ENCODE measurements at regions not wholly inside any gene's neighbourhood (a gene's known extent, or its start where the extent isn't known, plus 50 kb on each side); places are given as distances from the start of the nearest gene placed in this dataset.

DNA sequence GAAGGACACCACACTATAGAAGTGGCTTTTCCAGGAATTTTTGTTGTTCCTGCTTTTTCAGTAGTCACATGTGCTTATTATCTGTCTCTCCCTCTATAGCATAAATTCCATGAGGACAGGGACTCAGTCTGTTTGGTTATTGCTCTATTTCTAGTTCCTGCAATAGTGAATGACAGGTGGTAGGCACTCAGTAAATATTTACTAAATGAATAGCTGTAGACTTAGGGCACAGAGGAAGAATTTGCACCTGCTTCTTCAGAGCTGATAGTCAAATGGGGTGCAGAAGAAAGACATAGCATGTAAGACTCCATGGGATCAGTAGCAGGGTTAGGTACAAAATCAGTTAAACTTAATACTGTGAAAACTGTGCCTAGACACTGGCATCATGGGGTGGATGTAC, 580.2 kb downstream of the CCDC171 start:
- Histone ChIP-seq H3F3A (ENCODE audit: insufficient read depth, low read length) (no peaks in the 10 kb centered on the region), H3K79me2 (ENCODE audit: low read length) (no peaks in the 10 kb centered on the region), H3K9ac (ENCODE audit: low read length) (no peak overlapping the region), H3K4me1 (ENCODE audit: low read length) (no peaks in the 10 kb centered on the region), H3K27me3 (replicated peaks; ENCODE audit: insufficient read depth, low read length) (no peaks in the 10 kb centered on the region), H3K9me2 (replicated peaks; ENCODE audit: insufficient read depth, low read length) (no peaks in the 10 kb centered on the region), H3K27ac (ENCODE audit: low read length) (no peak overlapping the region), H3K4me3 (ENCODE audit: low read length) (no peak overlapping the region), H3K9me3 (replicated peaks; ENCODE audit: insufficient read depth, low read length) (no peaks in the 10 kb centered on the region), H3K4me2 (ENCODE audit: low read depth, low read length) (no peak overlapping the region), H4K20me1 (ENCODE audit: insufficient read depth, low read length) (no peaks in the 10 kb centered on the region), H3K36me3 (replicated peaks; ENCODE audit: insufficient read depth, low read length) (no peaks in the 10 kb centered on the region), H2AFZ (ENCODE audit: low read length) (no peak overlapping the region)
- DNase-seq = no peak
- TF ChIP-seq EZH2 (optimal IDR thresholded peaks at IDR 0.05; ENCODE audit: low read depth, low read length) (no peak), EZH2phosphoT487 (IDR thresholded peaks at IDR 0.05; ENCODE audit: low read length) (no peak)
- TF ChIP-seq, protein P1, sequence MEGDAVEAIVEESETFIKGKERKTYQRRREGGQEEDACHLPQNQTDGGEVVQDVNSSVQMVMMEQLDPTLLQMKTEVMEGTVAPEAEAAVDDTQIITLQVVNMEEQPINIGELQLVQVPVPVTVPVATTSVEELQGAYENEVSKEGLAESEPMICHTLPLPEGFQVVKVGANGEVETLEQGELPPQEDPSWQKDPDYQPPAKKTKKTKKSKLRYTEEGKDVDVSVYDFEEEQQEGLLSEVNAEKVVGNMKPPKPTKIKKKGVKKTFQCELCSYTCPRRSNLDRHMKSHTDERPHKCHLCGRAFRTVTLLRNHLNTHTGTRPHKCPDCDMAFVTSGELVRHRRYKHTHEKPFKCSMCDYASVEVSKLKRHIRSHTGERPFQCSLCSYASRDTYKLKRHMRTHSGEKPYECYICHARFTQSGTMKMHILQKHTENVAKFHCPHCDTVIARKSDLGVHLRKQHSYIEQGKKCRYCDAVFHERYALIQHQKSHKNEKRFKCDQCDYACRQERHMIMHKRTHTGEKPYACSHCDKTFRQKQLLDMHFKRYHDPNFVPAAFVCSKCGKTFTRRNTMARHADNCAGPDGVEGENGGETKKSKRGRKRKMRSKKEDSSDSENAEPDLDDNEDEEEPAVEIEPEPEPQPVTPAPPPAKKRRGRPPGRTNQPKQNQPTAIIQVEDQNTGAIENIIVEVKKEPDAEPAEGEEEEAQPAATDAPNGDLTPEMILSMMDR (IDR thresholded peaks at IDR 0.05; ENCODE audit: low read length) = no peak

DNA sequence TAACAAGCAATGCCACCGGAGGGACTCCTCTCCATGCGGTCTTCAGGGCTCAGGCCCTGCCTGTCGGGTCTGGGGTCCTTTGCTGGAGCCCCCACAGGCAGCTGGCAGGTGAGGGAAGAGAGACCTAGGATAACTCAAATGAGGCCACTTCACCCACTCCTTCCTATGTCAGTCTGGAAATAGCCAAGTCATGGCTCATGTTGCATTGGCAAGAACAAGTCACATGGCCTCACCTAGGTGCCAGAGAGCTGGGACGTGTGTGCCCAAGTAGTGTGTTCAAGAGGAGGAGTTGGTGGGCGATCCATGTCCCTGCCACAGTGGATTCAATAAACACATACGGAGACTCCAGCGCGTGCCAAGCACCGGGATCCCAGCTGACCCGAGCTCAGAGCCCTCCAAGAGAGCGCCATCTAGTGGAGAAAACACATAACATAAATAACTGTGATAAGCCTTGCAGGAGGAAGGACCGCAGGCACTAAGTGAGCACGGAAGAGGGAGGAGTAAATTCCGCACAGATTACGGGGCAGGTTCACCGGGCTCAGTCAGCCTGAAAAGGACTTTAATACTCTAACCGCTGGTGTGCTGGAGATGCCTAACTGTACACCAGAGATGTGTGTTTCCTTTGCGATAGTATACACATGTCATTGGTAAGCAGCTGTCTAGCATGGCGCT, 580.8 kb downstream of the CCDC171 start:
- TF ChIP-seq EZH2phosphoT487 (IDR thresholded peaks at IDR 0.05; ENCODE audit: low read length) = no peak
- TF ChIP-seq, protein P1 (IDR thresholded peaks at IDR 0.05; ENCODE audit: low read length) = peak; percentile 44
- no peak for TF ChIP-seq EZH2 (optimal IDR thresholded peaks at IDR 0.05; ENCODE audit: low read depth, low read length)
- no peak overlapping the region for H2AFZ ChIP-seq (ENCODE audit: low read length)
- H3K9me3 ChIP-seq (replicated peaks; ENCODE audit: insufficient read depth, low read length) = no peaks in the 10 kb centered on the region
- no peaks in the 10 kb centered on the region for H3K4me1 ChIP-seq (ENCODE audit: low read length)
- peak; percentile 25 for DNase-seq
- H3K9ac ChIP-seq (ENCODE audit: low read length) = no peak overlapping the region
- no peak overlapping the region for H3K4me2 ChIP-seq (ENCODE audit: low read depth, low read length)
- no peak overlapping the region for H3K27ac ChIP-seq (ENCODE audit: low read length)
- H3K27me3 ChIP-seq (replicated peaks; ENCODE audit: insufficient read depth, low read length) = no peaks in the 10 kb centered on the region
- H3K79me2 ChIP-seq (ENCODE audit: low read length) = no peaks in the 10 kb centered on the region
- no peaks in the 10 kb centered on the region for H4K20me1 ChIP-seq (ENCODE audit: insufficient read depth, low read length)
- no peak overlapping the region for H3K4me3 ChIP-seq (ENCODE audit: low read length)
- no peaks in the 10 kb centered on the region for H3K9me2 ChIP-seq (replicated peaks; ENCODE audit: insufficient read depth, low read length)
- no peaks in the 10 kb centered on the region for H3F3A ChIP-seq (ENCODE audit: insufficient read depth, low read length)
- H3K36me3 ChIP-seq (replicated peaks; ENCODE audit: insufficient read depth, low read length) = no peaks in the 10 kb centered on the region

DNA sequence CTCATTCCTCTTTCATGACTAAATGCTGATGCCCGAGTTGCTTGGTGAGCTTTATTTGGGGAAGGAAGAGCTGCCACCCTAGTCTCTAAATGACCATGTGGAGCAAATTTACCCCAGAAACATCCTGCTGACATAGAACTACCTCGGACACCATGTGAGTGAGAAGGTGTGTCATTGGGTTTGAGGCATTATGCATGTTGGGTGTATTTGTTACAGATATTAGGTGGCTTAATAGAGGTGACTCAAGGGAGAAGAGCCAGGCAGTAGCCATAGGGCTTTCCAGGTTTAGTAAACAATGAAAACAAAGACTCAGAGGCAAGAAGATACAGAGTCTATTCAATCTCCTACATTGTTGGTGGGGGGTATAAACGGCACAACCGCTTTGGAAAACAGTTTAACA, 581.5 kb downstream of the CCDC171 start:
- Histone ChIP-seq H3K36me3 (replicated peaks; ENCODE audit: insufficient read depth, low read length) (no peaks in the 10 kb centered on the region), H3K27ac (ENCODE audit: low read length) (no peak overlapping the region), H4K20me1 (ENCODE audit: insufficient read depth, low read length) (no peaks in the 10 kb centered on the region), H2AFZ (ENCODE audit: low read length) (no peak overlapping the region), H3K9me2 (replicated peaks; ENCODE audit: insufficient read depth, low read length) (no peaks in the 10 kb centered on the region), H3K9me3 (replicated peaks; ENCODE audit: insufficient read depth, low read length) (no peaks in the 10 kb centered on the region), H3K4me3 (ENCODE audit: low read length) (no peak overlapping the region), H3K4me2 (ENCODE audit: low read depth, low read length) (no peak overlapping the region), H3K9ac (ENCODE audit: low read length) (no peak overlapping the region), H3F3A (ENCODE audit: insufficient read depth, low read length) (no peaks in the 10 kb centered on the region), H3K79me2 (ENCODE audit: low read length) (no peaks in the 10 kb centered on the region), H3K4me1 (ENCODE audit: low read length) (no peaks in the 10 kb centered on the region), H3K27me3 (replicated peaks; ENCODE audit: insufficient read depth, low read length) (no peaks in the 10 kb centered on the region)
- no peak for DNase-seq
- TF ChIP-seq EZH2phosphoT487 (IDR thresholded peaks at IDR 0.05; ENCODE audit: low read length) = no peak
- TF ChIP-seq, protein P1 (IDR thresholded peaks at IDR 0.05; ENCODE audit: low read length) = no peak
- no peak for TF ChIP-seq EZH2 (optimal IDR thresholded peaks at IDR 0.05; ENCODE audit: low read depth, low read length)

All from MM.1S (cell line).